Mucosa of descending colon (tissue), 3 donors: ENCODE measurements at regions not wholly inside any gene's neighbourhood (a gene's known extent, or its start where the extent isn't known, plus 50 kb on each side); places are given as distances from the start of the nearest gene placed in this dataset.

ENCODE experiments used
- ATAC-seq: fragments of 200-7000 bp; cut with Tn5 transposase; one replicate; pipeline ENCODE4 v1.9.1; 2020; ENCODE audit warnings: mild to moderate bottlenecking, moderate library complexity
- DNase-seq, 3 donors: peaks; one replicate each; pipeline ENCODE4 v3.0.0-alpha.2; 2020
- H3K36me3 ChIP-seq: fragments of 200-600 bp; one replicate; pipeline ENCODE4 v1.8.0; 2021; ENCODE audit warnings: low read depth, mild to moderate bottlenecking
- H3K4me1 ChIP-seq: fragments of 200-600 bp; one replicate; pipeline ENCODE4 v1.8.0; 2021; ENCODE audit warnings: low read depth, mild to moderate bottlenecking
- H3K4me3 ChIP-seq: fragments of 200-600 bp; one replicate; pipeline ENCODE4 v1.8.0; 2021; ENCODE audit warnings: mild to moderate bottlenecking
- H3K9me3 ChIP-seq: fragments of 200-600 bp; one replicate; pipeline ENCODE4 v1.8.0; 2021; ENCODE audit warnings: mild to moderate bottlenecking
- intact Hi-C, 2 donors: fragments of 100-400 bp; cut with DNase I in 1 of 2; cut with micrococcal nuclease in 1 of 2; formaldehyde crosslinking; loops; one replicate each; pipeline versions ENCODE4 v1.11.0 to v1.11.1; 2022; cut with DNase I, micrococcal nuclease
- TF ChIP-seq, protein P1 (sequence below): fragments of 200-600 bp; IDR thresholded peaks from one replicate; pipeline ENCODE4 v1.8.0; 2022; ENCODE audit warnings: antibody characterized with exemption, mild to moderate bottlenecking
- donor health status: DM: no; HTN: no; CAD: no; lungs with moderate emphysema.
- donor health status: DM: no; HTN: no; CAD: no.
- donor health status: DM: no; HTN: yes; CAD: no.

GRCh38 chr7:31175672-31176071, 123.6 kb downstream of the ADCYAP1R1 start:
- H3K4me1 ChIP-seq, result no peaks in the 10 kb centered on the region
- no peaks in the 10 kb centered on the region for H3K36me3 ChIP-seq
- TF ChIP-seq, protein P1, sequence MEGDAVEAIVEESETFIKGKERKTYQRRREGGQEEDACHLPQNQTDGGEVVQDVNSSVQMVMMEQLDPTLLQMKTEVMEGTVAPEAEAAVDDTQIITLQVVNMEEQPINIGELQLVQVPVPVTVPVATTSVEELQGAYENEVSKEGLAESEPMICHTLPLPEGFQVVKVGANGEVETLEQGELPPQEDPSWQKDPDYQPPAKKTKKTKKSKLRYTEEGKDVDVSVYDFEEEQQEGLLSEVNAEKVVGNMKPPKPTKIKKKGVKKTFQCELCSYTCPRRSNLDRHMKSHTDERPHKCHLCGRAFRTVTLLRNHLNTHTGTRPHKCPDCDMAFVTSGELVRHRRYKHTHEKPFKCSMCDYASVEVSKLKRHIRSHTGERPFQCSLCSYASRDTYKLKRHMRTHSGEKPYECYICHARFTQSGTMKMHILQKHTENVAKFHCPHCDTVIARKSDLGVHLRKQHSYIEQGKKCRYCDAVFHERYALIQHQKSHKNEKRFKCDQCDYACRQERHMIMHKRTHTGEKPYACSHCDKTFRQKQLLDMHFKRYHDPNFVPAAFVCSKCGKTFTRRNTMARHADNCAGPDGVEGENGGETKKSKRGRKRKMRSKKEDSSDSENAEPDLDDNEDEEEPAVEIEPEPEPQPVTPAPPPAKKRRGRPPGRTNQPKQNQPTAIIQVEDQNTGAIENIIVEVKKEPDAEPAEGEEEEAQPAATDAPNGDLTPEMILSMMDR, result no peak
- H3K9me3 ChIP-seq, result no peaks in the 10 kb centered on the region
- no peak for ATAC-seq
- no peak for DNase-seq
- H3K4me3 ChIP-seq, result no peak overlapping the region
- intact Hi-C loops, result no loop called here

- H3K4me3 ChIP-seq, result no peak overlapping the region
- TF ChIP-seq, protein P1, result no peak
- ATAC-seq (no peak), DNase-seq (no peak)
- no peaks in the 10 kb centered on the region for H3K9me3 ChIP-seq
- no peaks in the 10 kb centered on the region for H3K4me1 ChIP-seq
- no peaks in the 10 kb centered on the region for H3K36me3 ChIP-seq
- intact Hi-C loops, result no loop called here
Measured at GRCh38 chr7:31171984-31172383, 119.9 kb downstream of the ADCYAP1R1 start.

DNA sequence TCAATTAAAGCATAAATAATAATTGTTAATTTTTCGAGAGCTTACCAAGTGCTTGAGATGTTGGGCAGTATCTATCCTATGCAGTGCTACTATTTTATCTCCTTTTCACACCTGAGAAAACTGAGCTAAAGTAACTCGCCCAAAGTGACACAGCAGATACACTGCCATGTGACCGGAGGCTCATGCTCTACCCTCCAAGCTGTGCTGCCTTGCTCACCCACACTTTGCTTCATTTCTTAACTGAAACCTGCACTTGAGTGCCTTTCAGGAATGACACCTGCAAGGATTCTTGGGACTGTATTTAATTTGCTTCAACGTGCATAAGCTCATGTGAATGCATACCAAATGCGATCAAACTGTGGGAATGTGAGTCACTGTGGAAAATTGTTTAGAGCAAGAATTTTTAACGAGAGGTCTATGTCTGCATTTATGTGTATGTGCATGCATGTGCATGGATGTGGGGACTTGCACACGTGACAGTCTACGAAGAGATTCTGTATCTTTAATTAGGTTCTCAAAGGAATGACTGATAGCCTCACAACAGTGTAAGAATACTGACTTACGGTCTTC, 119.2 kb downstream of the ADCYAP1R1 start:
- H3K4me1 ChIP-seq, result no peaks in the 10 kb centered on the region
- no peaks in the 10 kb centered on the region for H3K36me3 ChIP-seq
- TF ChIP-seq, protein P1, result no peak
- no peak for DNase-seq
- intact Hi-C loops, result no loop called here
- H3K4me3 ChIP-seq, result no peak overlapping the region
- ATAC-seq, result no peak
- H3K9me3 ChIP-seq, result no peaks in the 10 kb centered on the region
